ENCODE measurements at regions not wholly inside any gene's neighbourhood (a gene's known extent, or its start where the extent isn't known, plus 50 kb on each side); places are given as distances from the start of the nearest gene placed in this dataset.
"Not testable (repeated sequence)": the region's sequence is repeated elsewhere in the genome, so short reads cannot be mapped to it uniquely, and the experiment has no call there.

- H3K4me3 Mint-ChIP-seq = no peak overlapping the region
Observed at GRCh38 chr2:242004223-242004901, 134.8 kb downstream of the RTP5 start.

GRCh38 chr2:242004902-242005230 is 135.3 kb downstream of the RTP5 start:
- DNase-seq = no peak
- peaks cover 11% of the 10 kb centered on the region for H3K4me1 Mint-ChIP-seq

More at GRCh38 chr2:242004223-242004901, 134.8 kb downstream of the RTP5 start:
- no peak overlapping the region for H3K27ac Mint-ChIP-seq
- DNase-seq = no peak
- no peak for TF ChIP-seq CTCF (IDR thresholded peaks at IDR 0.05)
- H3K4me1 Mint-ChIP-seq = peaks cover 11% of the 10 kb centered on the region
- peaks cover 9% of the 10 kb centered on the region for H3K27me3 Mint-ChIP-seq (ENCODE audit: low read depth, poor library complexity)
- H3K9me3 Mint-ChIP-seq = peaks cover 17% of the 10 kb centered on the region
- peaks cover 8% of the 10 kb centered on the region for H3K36me3 Mint-ChIP-seq (ENCODE audit: low read depth)

GRCh38 chr2:242006091-242006634 is 136.6 kb downstream of the RTP5 start:
- not testable (repeated sequence) for H3K4me3 Mint-ChIP-seq; H3K27me3 Mint-ChIP-seq (ENCODE audit: low read depth, poor library complexity); H3K27ac Mint-ChIP-seq; DNase-seq; H3K36me3 Mint-ChIP-seq (ENCODE audit: low read depth)
- peaks cover 17% of the 10 kb centered on the region for H3K9me3 Mint-ChIP-seq
- H3K4me1 Mint-ChIP-seq = peaks cover 11% of the 10 kb centered on the region

More at GRCh38 chr2:242004902-242005230, 135.3 kb downstream of the RTP5 start:
- Mint-ChIP-seq H3K27ac (no peak overlapping the region), H3K4me3 (no peak overlapping the region), H3K9me3 (peaks cover 17% of the 10 kb centered on the region), H3K27me3 (ENCODE audit: low read depth, poor library complexity) (peaks cover 9% of the 10 kb centered on the region), H3K36me3 (ENCODE audit: low read depth) (peaks cover 8% of the 10 kb centered on the region)
- TF ChIP-seq CTCF (IDR thresholded peaks at IDR 0.05) = no peak

- Mint-ChIP-seq H3K27me3 (ENCODE audit: low read depth, poor library complexity) (peaks cover 12% of the 10 kb centered on the region), H3K9me3 (peaks cover 13% of the 10 kb centered on the region)
- H3K4me1 Mint-ChIP-seq; H3K27ac Mint-ChIP-seq; DNase-seq; H3K4me3 Mint-ChIP-seq; H3K36me3 Mint-ChIP-seq (ENCODE audit: low read depth): not testable (repeated sequence)
Observed at GRCh38 chr2:242008908-242009307, 139.4 kb downstream of the RTP5 start.

- DNase-seq; H3K27ac Mint-ChIP-seq; H3K4me1 Mint-ChIP-seq; H3K4me3 Mint-ChIP-seq; H3K36me3 Mint-ChIP-seq (ENCODE audit: low read depth): not testable (repeated sequence)
- H3K9me3 Mint-ChIP-seq = peaks cover 13% of the 10 kb centered on the region
- H3K27me3 Mint-ChIP-seq (ENCODE audit: low read depth, poor library complexity) = peaks cover 12% of the 10 kb centered on the region
Observed at GRCh38 chr2:242009846-242010245, 140.3 kb downstream of the RTP5 start.

GRCh38 chr2:242010252-242011166 is 141.0 kb downstream of the RTP5 start:
- not testable (repeated sequence) for H3K4me3 Mint-ChIP-seq

GRCh38 chr2:242011167-242011513 is 141.6 kb downstream of the RTP5 start:
- H3K4me1 Mint-ChIP-seq = no peaks in the 10 kb centered on the region
- no peak for TF ChIP-seq CTCF (IDR thresholded peaks at IDR 0.05)
- no peak for DNase-seq
- peaks cover 3% of the 10 kb centered on the region for H3K9me3 Mint-ChIP-seq
- H3K4me3 Mint-ChIP-seq = no peak overlapping the region
- peak overlapping the region; percentile 74 for H3K27ac Mint-ChIP-seq
- peaks cover 9% of the 10 kb centered on the region for H3K27me3 Mint-ChIP-seq (ENCODE audit: low read depth, poor library complexity)
- peaks cover 3% of the 10 kb centered on the region for H3K36me3 Mint-ChIP-seq (ENCODE audit: low read depth)

More at GRCh38 chr2:242010252-242011166, 141.0 kb downstream of the RTP5 start:
- not testable (repeated sequence) for H3K4me1 Mint-ChIP-seq; H3K27me3 Mint-ChIP-seq (ENCODE audit: low read depth, poor library complexity); H3K9me3 Mint-ChIP-seq; H3K36me3 Mint-ChIP-seq (ENCODE audit: low read depth); DNase-seq
- H3K27ac Mint-ChIP-seq = peak overlapping the region; percentile 74

All from nephron progenitor cell (in vitro differentiated cells).